ENCODE measurements at regions not wholly inside any gene's neighbourhood (a gene's known extent, or its start where the extent isn't known, plus 50 kb on each side); places are given as distances from the start of the nearest gene placed in this dataset.

GRCh38 chr3:72256716-72257115 is 471.8 kb upstream of the PROK2 start:
- TF ChIP-seq CTCF (IDR thresholded peaks at IDR 0.05), result no peak
- no peaks in the 10 kb centered on the region for H3K36me3 ChIP-seq
- H3K27me3 ChIP-seq, result no peaks in the 10 kb centered on the region
- H3K4me1 ChIP-seq, result peaks cover 0 to 11% (median 7%) of the 10 kb centered on the region in 3 donors
- H3K4me3 ChIP-seq, result no peak overlapping the region
- no peak for FAIRE-seq
- 82 to 88% methylated on average over 6 of the region's 6 CpGs for whole genome bisulfite sequencing, 2 donors
- intact Hi-C loops (cut with DNase I), result no loop called here
- no peak overlapping the region for H3K27ac ChIP-seq
- DNase-seq, result no peak
- H3K9me3 ChIP-seq, result no peaks in the 10 kb centered on the region
- ATAC-seq, result no peak

GRCh38 chr3:72255791-72256559 is 471.0 kb upstream of the PROK2 start:
- Histone ChIP-seq H3K36me3 (no peaks in the 10 kb centered on the region), H3K9me3 (no peaks in the 10 kb centered on the region), H3K27ac (peak overlapping the region; percentile 4 to 64 (median 34)), H3K4me1 (peaks cover 0 to 11% (median 7%) of the 10 kb centered on the region in 3 donors), H3K27me3 (no peaks in the 10 kb centered on the region), H3K4me3 (no peak overlapping the region)
- DNase-seq, result peak; percentile 62 to 76 (median 70)
- FAIRE-seq, result no peak
- 34 to 35% methylated on average over 14 of the region's 14 CpGs for WGBS, 2 donors
- intact Hi-C loops (cut with DNase I), result no loop called here
- ATAC-seq, result peak; percentile 92 to 94 (median 92)
- TF ChIP-seq CTCF (IDR thresholded peaks at IDR 0.05), result no peak

GRCh38 chr3:72255191-72255590 is 470.2 kb upstream of the PROK2 start:
- H3K4me1 ChIP-seq, result peaks cover 0 to 11% (median 7%) of the 10 kb centered on the region in 3 donors
- no peak overlapping the region for H3K4me3 ChIP-seq
- no peak for FAIRE-seq
- no peaks in the 10 kb centered on the region for H3K27me3 ChIP-seq
- H3K9me3 ChIP-seq, result no peaks in the 10 kb centered on the region
- peak in 2 of 6 donors; percentile 19 to 27 for DNase-seq
- intact Hi-C loops (cut with DNase I), result no loop called here
- H3K27ac ChIP-seq, result peak overlapping the region in 3 of 4 donors; percentile 4 to 64 (median 11)
- peak; percentile 33 to 61 (median 52) for ATAC-seq
- TF ChIP-seq CTCF (IDR thresholded peaks at IDR 0.05), result no peak
- no peaks in the 10 kb centered on the region for H3K36me3 ChIP-seq
- 0 to 14% methylated on average over 2 of the region's 2 CpGs for WGBS, 2 donors

- FAIRE-seq (no peak), ATAC-seq (no peak), DNase-seq (no peak)
- Histone ChIP-seq H3K9me3 (no peaks in the 10 kb centered on the region), H3K4me1 (peaks cover 0 to 11% (median 7%) of the 10 kb centered on the region in 3 donors), H3K27ac (no peak overlapping the region), H3K36me3 (no peaks in the 10 kb centered on the region), H3K27me3 (no peaks in the 10 kb centered on the region), H3K4me3 (no peak overlapping the region)
- intact Hi-C loops (cut with DNase I), result no loop called here
- WGBS, 2 donors, result 89 to 96% methylated on average over 2 of the region's 2 CpGs
- no peak for TF ChIP-seq CTCF (IDR thresholded peaks at IDR 0.05)
Observed at GRCh38 chr3:72254483-72254882, 469.5 kb upstream of the PROK2 start.

- no peaks in the 10 kb centered on the region for H3K36me3 ChIP-seq
- H3K9me3 ChIP-seq, result no peaks in the 10 kb centered on the region
- H3K4me3 ChIP-seq, result no peak overlapping the region
- FAIRE-seq (no peak), ATAC-seq (no peak), DNase-seq (no peak)
- TF ChIP-seq CTCF (IDR thresholded peaks at IDR 0.05), result no peak
- peaks cover 0 to 6% (median 5%) of the 10 kb centered on the region in 3 donors for H3K4me1 ChIP-seq
- 84 to 86% methylated on average over 2 of the region's 2 CpGs for WGBS, 2 donors
- no peaks in the 10 kb centered on the region for H3K27me3 ChIP-seq
- intact Hi-C loops (cut with DNase I), result no loop called here
- H3K27ac ChIP-seq, result no peak overlapping the region
Observed at GRCh38 chr3:72250725-72251124, 465.8 kb upstream of the PROK2 start.
